ENCODE measurements at regions not wholly inside any gene's neighbourhood (a gene's known extent, or its start where the extent isn't known, plus 50 kb on each side); places are given as distances from the start of the nearest gene placed in this dataset.

GRCh38 chr3:168624892-168625448, 529.2 kb upstream of the GOLIM4 start:
- TF ChIP-seq CEBPB (IDR thresholded peaks at IDR 0.05) = no peak
- TF ChIP-seq TCF12 (IDR thresholded peaks at IDR 0.05; ENCODE audit: low read depth) = no peak
- TF ChIP-seq ZBTB7A (IDR thresholded peaks at IDR 0.05; ENCODE audit: low read depth) = no peak
- no peak for TF ChIP-seq YY1 (IDR thresholded peaks at IDR 0.05; ENCODE audit: low read depth)
- no peak for TF ChIP-seq NFIC (IDR thresholded peaks at IDR 0.05)
- TF ChIP-seq EP300 (IDR thresholded peaks at IDR 0.05; ENCODE audit: borderline replicate concordance) = no peak

GRCh38 chr3:168624195-168624594, 528.5 kb upstream of the GOLIM4 start:
- TF ChIP-seq TCF12 (IDR thresholded peaks at IDR 0.05; ENCODE audit: low read depth) = no peak
- no peak for TF ChIP-seq MAX (IDR thresholded peaks at IDR 0.05)
- no peak for TF ChIP-seq USF1 (IDR thresholded peaks at IDR 0.05)
- TF ChIP-seq EGR1 (IDR thresholded peaks at IDR 0.05) = no peak
- no peak for TF ChIP-seq RAD21 (IDR thresholded peaks at IDR 0.05; ENCODE audit: low read depth)
- TF ChIP-seq YY1 (IDR thresholded peaks at IDR 0.05; ENCODE audit: low read depth) = no peak
- no peak for TF ChIP-seq TEAD4 (IDR thresholded peaks at IDR 0.05)
- TF ChIP-seq ZBTB7A (IDR thresholded peaks at IDR 0.05; ENCODE audit: low read depth) = no peak
- TF ChIP-seq EP300 (IDR thresholded peaks at IDR 0.05; ENCODE audit: borderline replicate concordance) = no peak
- no peak for TF ChIP-seq NFIC (IDR thresholded peaks at IDR 0.05)
- no peak for TF ChIP-seq FOXM1 (IDR thresholded peaks at IDR 0.05; ENCODE audit: borderline replicate concordance, low read depth)
- TF ChIP-seq CREB1 (IDR thresholded peaks at IDR 0.05; ENCODE audit: low read depth) = no peak

- TF ChIP-seq YY1 (IDR thresholded peaks at IDR 0.05; ENCODE audit: low read depth) (no peak), MAX (IDR thresholded peaks at IDR 0.05) (no peak), TEAD4 (IDR thresholded peaks at IDR 0.05) (no peak), NFIC (IDR thresholded peaks at IDR 0.05) (no peak), EGR1 (IDR thresholded peaks at IDR 0.05) (no peak), ZBTB7A (IDR thresholded peaks at IDR 0.05; ENCODE audit: low read depth) (no peak), FOXM1 (IDR thresholded peaks at IDR 0.05; ENCODE audit: borderline replicate concordance, low read depth) (no peak), EP300 (IDR thresholded peaks at IDR 0.05; ENCODE audit: borderline replicate concordance) (no peak), RAD21 (IDR thresholded peaks at IDR 0.05; ENCODE audit: low read depth) (no peak), CEBPB (IDR thresholded peaks at IDR 0.05) (no peak), TCF12 (IDR thresholded peaks at IDR 0.05; ENCODE audit: low read depth) (no peak), USF1 (IDR thresholded peaks at IDR 0.05) (no peak), CREB1 (IDR thresholded peaks at IDR 0.05; ENCODE audit: low read depth) (no peak), REST (IDR thresholded peaks at IDR 0.05; ENCODE audit: low read depth) (no peak), TAF1 (IDR thresholded peaks at IDR 0.05; ENCODE audit: low read depth) (no peak)
Measured at GRCh38 chr3:168622795-168623194, 527.1 kb upstream of the GOLIM4 start.

GRCh38 chr3:168620854-168621253, 525.1 kb upstream of the GOLIM4 start:
- TF ChIP-seq TEAD4 (IDR thresholded peaks at IDR 0.05) (no peak), CEBPB (IDR thresholded peaks at IDR 0.05) (no peak), RAD21 (IDR thresholded peaks at IDR 0.05; ENCODE audit: low read depth) (peak; percentile 86), TCF12 (IDR thresholded peaks at IDR 0.05; ENCODE audit: low read depth) (no peak), YY1 (IDR thresholded peaks at IDR 0.05; ENCODE audit: low read depth) (no peak), TAF1 (IDR thresholded peaks at IDR 0.05; ENCODE audit: low read depth) (no peak)

GRCh38 chr3:168618827-168619470, 523.2 kb upstream of the GOLIM4 start:
- TF ChIP-seq TCF12 (IDR thresholded peaks at IDR 0.05; ENCODE audit: low read depth) (no peak), RAD21 (IDR thresholded peaks at IDR 0.05; ENCODE audit: low read depth) (no peak), CEBPB (IDR thresholded peaks at IDR 0.05) (no peak), EGR1 (IDR thresholded peaks at IDR 0.05) (no peak), MAX (IDR thresholded peaks at IDR 0.05) (no peak), REST (IDR thresholded peaks at IDR 0.05; ENCODE audit: low read depth) (no peak), EP300 (IDR thresholded peaks at IDR 0.05; ENCODE audit: borderline replicate concordance) (no peak)

- TF ChIP-seq FOXM1 (IDR thresholded peaks at IDR 0.05; ENCODE audit: borderline replicate concordance, low read depth) (no peak), EGR1 (IDR thresholded peaks at IDR 0.05) (no peak), TEAD4 (IDR thresholded peaks at IDR 0.05) (no peak), REST (IDR thresholded peaks at IDR 0.05; ENCODE audit: low read depth) (no peak), TCF12 (IDR thresholded peaks at IDR 0.05; ENCODE audit: low read depth) (no peak), USF1 (IDR thresholded peaks at IDR 0.05) (no peak), ZBTB7A (IDR thresholded peaks at IDR 0.05; ENCODE audit: low read depth) (no peak)
Measured at GRCh38 chr3:168617658-168618057, 521.9 kb upstream of the GOLIM4 start.
